ENCODE measurements at regions not wholly inside any gene's neighbourhood (a gene's known extent, or its start where the extent isn't known, plus 50 kb on each side); places are given as distances from the start of the nearest gene placed in this dataset.

DNA sequence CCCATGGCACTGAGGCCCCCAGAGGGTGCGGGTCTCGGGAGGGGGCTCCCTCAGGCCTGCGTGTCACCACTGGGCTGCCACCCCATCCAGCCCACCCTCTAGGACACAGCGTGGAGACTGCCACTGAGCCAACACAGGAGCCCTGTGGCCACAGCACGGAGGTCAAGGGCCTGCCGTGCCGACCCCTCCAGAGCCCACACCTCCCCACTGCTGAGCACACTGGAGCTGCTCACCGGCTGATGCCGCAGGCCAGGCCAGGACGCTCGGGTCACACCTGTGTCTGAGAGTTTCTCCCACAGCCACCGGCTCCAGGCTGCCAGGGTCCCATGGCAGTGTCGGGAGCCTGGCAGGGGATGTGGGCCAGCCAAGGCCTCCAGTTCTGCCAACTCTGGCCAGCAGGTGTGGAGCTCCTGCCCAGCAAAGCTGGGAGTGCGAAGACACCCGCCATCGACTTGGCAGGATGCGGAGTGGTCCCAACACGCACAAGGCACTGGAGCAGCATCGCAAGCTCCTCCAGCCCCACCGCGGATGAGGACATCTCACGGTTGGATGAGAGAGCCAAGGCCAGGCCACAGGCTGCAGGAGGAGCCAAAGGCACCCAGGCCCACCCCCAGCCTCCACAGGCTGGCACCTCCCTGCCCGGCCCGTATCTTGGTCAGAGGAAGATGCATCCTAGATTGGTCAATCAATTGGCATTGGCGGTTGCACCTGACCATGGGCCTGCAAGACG lies 187.1 kb downstream of the BRD1 start:
- TF ChIP-seq GATA3 (IDR thresholded peaks at IDR 0.05; ENCODE audit: low read depth, low read length), result no peak
- TF ChIP-seq GATA2 (IDR thresholded peaks at IDR 0.05; ENCODE audit: low read depth, low read length), result no peak
